ENCODE measurements at regions not wholly inside any gene's neighbourhood (a gene's known extent, or its start where the extent isn't known, plus 50 kb on each side); places are given as distances from the start of the nearest gene placed in this dataset.

DNA sequence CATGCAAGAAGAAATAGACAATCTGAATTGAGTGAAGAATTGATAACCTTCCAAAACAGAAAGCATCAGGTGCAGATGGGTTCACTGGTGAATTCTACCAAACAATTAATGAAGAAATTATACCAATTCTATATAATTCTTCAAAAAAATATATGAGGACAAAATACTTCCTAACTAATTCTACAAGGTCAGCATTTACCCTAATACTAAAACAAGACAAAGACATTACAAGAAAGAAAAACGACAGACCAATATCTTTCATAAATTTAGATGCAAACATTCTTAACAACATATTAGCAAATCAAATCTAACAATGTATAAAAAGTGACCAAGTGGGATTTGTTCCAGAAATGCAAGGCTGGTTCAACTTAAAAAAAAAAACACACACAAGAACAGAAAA lies 183.9 kb downstream of the BARX1 start:
- no peak for TF ChIP-seq FOXA1 (IDR thresholded peaks at IDR 0.05)
- no peak for TF ChIP-seq FOXM1 (IDR thresholded peaks at IDR 0.05; ENCODE audit: borderline replicate concordance)
- TF ChIP-seq NFRKB (IDR thresholded peaks at IDR 0.05), result no peak
- TF ChIP-seq FOXK2 (IDR thresholded peaks at IDR 0.05), result no peak
- TF ChIP-seq SP1 (IDR thresholded peaks at IDR 0.05), result no peak
- TF ChIP-seq SUZ12 (IDR thresholded peaks at IDR 0.05), result no peak
- TF ChIP-seq CTBP1 (IDR thresholded peaks at IDR 0.05; ENCODE audit: borderline replicate concordance), result no peak
- no peak for TF ChIP-seq HDGF (IDR thresholded peaks at IDR 0.05; ENCODE audit: borderline replicate concordance)
- no peak for TF ChIP-seq LEF1 (IDR thresholded peaks at IDR 0.05; ENCODE audit: borderline replicate concordance)

Data from HEK293T (cell line).